K562 (cell line): ENCODE measurements at regions not wholly inside any gene's neighbourhood (a gene's known extent, or its start where the extent isn't known, plus 50 kb on each side); places are given as distances from the start of the nearest gene placed in this dataset.

Source experiments
- ZBTB40 ChIP-seq, 2 experiments: fragments of 450-650 bp in 1 of 2; sonication (generic) in 1 of 2; formaldehyde crosslinking in 1 of 2; IDR thresholded peaks; 2 replicates each; pipeline versions ENCODE4 v1.7.1 to v1.9.0; 2016 to 2022; ENCODE audit warnings: inconsistent platforms in 1 of 2, mild to moderate bottlenecking in 1 of 2, missing genetic modification reagents in 1 of 2

GRCh38 chr22:22814666-22815396 lies 72.8 kb upstream of the IGLL5 start (continued):
- TF ChIP-seq ZBTB40 (IDR thresholded peaks at IDR 0.05) (no peak), ZBTB40 (CRISPR knock-in tag; IDR thresholded peaks at IDR 0.05) (peak; percentile 45; the same call in 1 of the 2 replicates)
